ENCODE measurements at regions not wholly inside any gene's neighbourhood (a gene's known extent, or its start where the extent isn't known, plus 50 kb on each side); places are given as distances from the start of the nearest gene placed in this dataset.
"Not testable (repeated sequence)": the region's sequence is repeated elsewhere in the genome, so short reads cannot be mapped to it uniquely, and the experiment has no call there.

DNA sequence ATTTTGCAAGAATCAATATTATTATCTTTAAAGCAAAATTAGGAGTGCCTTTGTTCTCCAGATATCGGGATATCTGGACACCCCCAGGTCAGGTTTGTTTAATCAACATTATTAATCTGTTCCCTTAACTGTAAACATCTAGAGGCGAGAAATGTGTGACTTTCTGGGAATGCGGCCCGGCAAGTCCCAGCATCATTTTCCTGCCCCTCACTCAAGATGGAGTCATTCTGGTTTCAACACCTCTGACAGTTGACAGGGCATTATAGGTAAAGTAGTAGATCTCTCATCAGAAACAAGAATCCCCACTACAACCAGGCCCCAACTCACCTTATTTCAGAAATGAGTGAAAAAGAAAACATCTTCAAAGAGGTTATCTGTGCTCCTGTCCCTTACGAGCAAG lies 331.6 kb upstream of the ZFP42 start:
- peaks cover 4% of the 10 kb centered on the region for H3K36me3 Mint-ChIP-seq (ENCODE audit: low read depth)
- TF ChIP-seq, protein P1, sequence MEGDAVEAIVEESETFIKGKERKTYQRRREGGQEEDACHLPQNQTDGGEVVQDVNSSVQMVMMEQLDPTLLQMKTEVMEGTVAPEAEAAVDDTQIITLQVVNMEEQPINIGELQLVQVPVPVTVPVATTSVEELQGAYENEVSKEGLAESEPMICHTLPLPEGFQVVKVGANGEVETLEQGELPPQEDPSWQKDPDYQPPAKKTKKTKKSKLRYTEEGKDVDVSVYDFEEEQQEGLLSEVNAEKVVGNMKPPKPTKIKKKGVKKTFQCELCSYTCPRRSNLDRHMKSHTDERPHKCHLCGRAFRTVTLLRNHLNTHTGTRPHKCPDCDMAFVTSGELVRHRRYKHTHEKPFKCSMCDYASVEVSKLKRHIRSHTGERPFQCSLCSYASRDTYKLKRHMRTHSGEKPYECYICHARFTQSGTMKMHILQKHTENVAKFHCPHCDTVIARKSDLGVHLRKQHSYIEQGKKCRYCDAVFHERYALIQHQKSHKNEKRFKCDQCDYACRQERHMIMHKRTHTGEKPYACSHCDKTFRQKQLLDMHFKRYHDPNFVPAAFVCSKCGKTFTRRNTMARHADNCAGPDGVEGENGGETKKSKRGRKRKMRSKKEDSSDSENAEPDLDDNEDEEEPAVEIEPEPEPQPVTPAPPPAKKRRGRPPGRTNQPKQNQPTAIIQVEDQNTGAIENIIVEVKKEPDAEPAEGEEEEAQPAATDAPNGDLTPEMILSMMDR (IDR thresholded peaks at IDR 0.05): no peak
- no peaks in the 10 kb centered on the region for H3K9me3 Mint-ChIP-seq
- peaks cover 32% of the 10 kb centered on the region for H3K4me1 Mint-ChIP-seq (ENCODE audit: low read depth)
- no peak overlapping the region for H3K27ac Mint-ChIP-seq
- DNase-seq: no peak
- peaks cover 3% of the 10 kb centered on the region for H3K27me3 Mint-ChIP-seq (ENCODE audit: insufficient read depth)
- H3K4me3 Mint-ChIP-seq: no peak overlapping the region

- Mint-ChIP-seq H3K9me3 (no peaks in the 10 kb centered on the region), H3K4me1 (ENCODE audit: low read depth) (peaks cover 41% of the 10 kb centered on the region), H3K4me3 (no peak overlapping the region), H3K27me3 (ENCODE audit: insufficient read depth) (peaks cover 3% of the 10 kb centered on the region), H3K27ac (no peak overlapping the region), H3K36me3 (ENCODE audit: low read depth) (peaks cover 4% of the 10 kb centered on the region)
- DNase-seq: no peak
- TF ChIP-seq, protein P1 (IDR thresholded peaks at IDR 0.05): no peak
These were observed 330.5 kb upstream of the ZFP42 start for GRCh38 chr4:187665086-187665485.

DNA sequence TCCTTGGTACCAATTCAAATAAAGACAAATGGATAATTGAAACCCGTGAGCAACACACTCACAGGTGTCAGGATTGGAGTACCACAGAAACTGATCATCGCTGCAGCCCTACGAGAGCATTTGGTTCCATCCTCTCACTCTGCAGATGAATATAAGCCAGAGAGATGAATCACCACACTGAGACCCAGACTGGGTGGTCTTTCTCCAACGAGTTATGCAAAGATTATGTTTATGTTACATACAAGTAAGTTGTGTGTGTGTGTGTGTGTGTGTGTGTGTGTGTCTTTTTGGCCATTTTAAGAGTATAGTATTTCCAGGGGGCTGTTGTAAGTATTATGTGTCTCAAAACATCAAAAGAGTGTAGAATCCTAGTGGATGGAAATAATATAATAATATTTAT lies 329.5 kb upstream of the ZFP42 start:
- Mint-ChIP-seq H3K4me1 (ENCODE audit: low read depth) (peaks cover 41% of the 10 kb centered on the region), H3K9me3 (no peaks in the 10 kb centered on the region)

GRCh38 chr4:187666697-187667494 lies 328.7 kb upstream of the ZFP42 start:
- no peak for DNase-seq
- H3K9me3 Mint-ChIP-seq: no peaks in the 10 kb centered on the region
- TF ChIP-seq, protein P1 (IDR thresholded peaks at IDR 0.05): no peak
- H3K4me3 Mint-ChIP-seq: peak overlapping the region; percentile 11; the same call in 1 of the 2 replicates
- peaks cover 41% of the 10 kb centered on the region for H3K4me1 Mint-ChIP-seq (ENCODE audit: low read depth)
- no peak overlapping the region for H3K27ac Mint-ChIP-seq
- no peaks in the 10 kb centered on the region; the same call in 1 of the 2 replicates for H3K27me3 Mint-ChIP-seq (ENCODE audit: insufficient read depth)
- H3K36me3 Mint-ChIP-seq (ENCODE audit: low read depth): peaks cover 8% of the 10 kb centered on the region; the same call in 1 of the 2 replicates

More for the DNA sequence above, 329.5 kb upstream of the ZFP42 start:
- no peak overlapping the region for H3K27ac Mint-ChIP-seq
- H3K4me3 Mint-ChIP-seq: no peak overlapping the region
- DNase-seq: no peak
- H3K27me3 Mint-ChIP-seq (ENCODE audit: insufficient read depth): peaks cover 3% of the 10 kb centered on the region
- TF ChIP-seq, protein P1 (IDR thresholded peaks at IDR 0.05): no peak
- peaks cover 8% of the 10 kb centered on the region for H3K36me3 Mint-ChIP-seq (ENCODE audit: low read depth)

GRCh38 chr4:187668526-187669082 lies 327.0 kb upstream of the ZFP42 start:
- DNase-seq: peak; percentile 53
- H3K27ac Mint-ChIP-seq: peak overlapping the region; percentile 61
- H3K4me3 Mint-ChIP-seq: no peak overlapping the region
- H3K36me3 Mint-ChIP-seq (ENCODE audit: low read depth): peaks cover 8% of the 10 kb centered on the region; the same call in 1 of the 2 replicates
- no peaks in the 10 kb centered on the region; the same call in 1 of the 2 replicates for H3K27me3 Mint-ChIP-seq (ENCODE audit: insufficient read depth)
- TF ChIP-seq, protein P1 (IDR thresholded peaks at IDR 0.05): no peak
- H3K4me1 Mint-ChIP-seq (ENCODE audit: low read depth): peaks cover 30% of the 10 kb centered on the region
- no peaks in the 10 kb centered on the region for H3K9me3 Mint-ChIP-seq

- H3K27ac Mint-ChIP-seq; H3K4me3 Mint-ChIP-seq; DNase-seq; H3K27me3 Mint-ChIP-seq (ENCODE audit: insufficient read depth); H3K9me3 Mint-ChIP-seq; H3K36me3 Mint-ChIP-seq (ENCODE audit: low read depth): not testable (repeated sequence)
- peaks cover 29% of the 10 kb centered on the region for H3K4me1 Mint-ChIP-seq (ENCODE audit: low read depth)
These were observed 324.1 kb upstream of the ZFP42 start for GRCh38 chr4:187671521-187671920.

- H3K27me3 Mint-ChIP-seq (ENCODE audit: insufficient read depth); H3K4me3 Mint-ChIP-seq; H3K36me3 Mint-ChIP-seq (ENCODE audit: low read depth); DNase-seq; H3K9me3 Mint-ChIP-seq; H3K27ac Mint-ChIP-seq: not testable (repeated sequence)
- peaks cover 24% of the 10 kb centered on the region for H3K4me1 Mint-ChIP-seq (ENCODE audit: low read depth)
These were observed 323.6 kb upstream of the ZFP42 start for GRCh38 chr4:187671958-187672357.

DNA sequence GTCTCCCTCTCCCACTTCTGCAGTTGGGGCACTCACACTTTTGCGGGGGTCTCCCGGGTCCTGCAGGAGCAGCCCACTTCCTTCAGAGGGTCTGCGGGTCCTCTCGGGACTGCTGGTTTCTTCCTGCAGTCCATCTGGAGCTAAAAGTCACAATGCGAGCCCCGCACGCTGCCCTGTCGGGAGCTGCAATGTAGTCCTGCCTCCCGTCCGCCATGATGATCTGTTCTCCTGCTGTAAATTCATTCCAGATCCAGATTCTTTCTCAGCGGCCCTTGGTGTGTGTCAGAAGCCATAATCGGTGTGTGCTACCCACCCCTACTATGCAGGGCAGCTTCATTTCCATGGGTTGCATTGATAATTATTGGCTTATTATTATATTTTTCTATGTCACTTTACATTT lies 323.0 kb upstream of the ZFP42 start:
- not testable (repeated sequence) for H3K4me3 Mint-ChIP-seq; DNase-seq; H3K27me3 Mint-ChIP-seq (ENCODE audit: insufficient read depth); H3K27ac Mint-ChIP-seq; H3K36me3 Mint-ChIP-seq (ENCODE audit: low read depth); H3K9me3 Mint-ChIP-seq
- H3K4me1 Mint-ChIP-seq (ENCODE audit: low read depth): peaks cover 18% of the 10 kb centered on the region

All from HFFc6 (cell line).